Glutamatergic neuron (in vitro differentiated cells): ENCODE measurements at regions not wholly inside any gene's neighbourhood (a gene's known extent, or its start where the extent isn't known, plus 50 kb on each side); places are given as distances from the start of the nearest gene placed in this dataset.

Experiments used
- DNase-seq: peaks from one replicate; pipeline ENCODE4 v3.0.0; 2022
- H3K27ac Mint-ChIP-seq: one replicate; pipeline ENCODE4 v1.8.0; 2020; ENCODE audit warnings: mild to moderate bottlenecking, mixed read lengths, inconsistent platforms; ENCODE audit not compliant: unreplicated experiment
- H3K27me3 Mint-ChIP-seq: one replicate; pipeline ENCODE4 v1.8.0; 2020; ENCODE audit warnings: mild to moderate bottlenecking, moderate library complexity, mixed read lengths, inconsistent platforms; ENCODE audit not compliant: unreplicated experiment
- H3K36me3 Mint-ChIP-seq: one replicate; pipeline ENCODE4 v1.8.0; 2020; ENCODE audit warnings: mild to moderate bottlenecking, mixed read lengths, inconsistent platforms; ENCODE audit not compliant: unreplicated experiment
- H3K4me1 Mint-ChIP-seq: one replicate; pipeline ENCODE4 v1.8.0; 2020; ENCODE audit warnings: mild to moderate bottlenecking, low read depth, mixed read lengths, inconsistent platforms; ENCODE audit not compliant: unreplicated experiment
- H3K4me3 Mint-ChIP-seq: one replicate; pipeline ENCODE4 v1.8.0; 2020; ENCODE audit warnings: mild to moderate bottlenecking, mixed read lengths, inconsistent platforms; ENCODE audit not compliant: unreplicated experiment
- H3K9me3 Mint-ChIP-seq: one replicate; pipeline ENCODE4 v1.8.0; 2020; ENCODE audit warnings: mild to moderate bottlenecking, moderate library complexity, mixed read lengths, inconsistent platforms; ENCODE audit not compliant: unreplicated experiment
- TF ChIP-seq, protein P1 (sequence below): fragments of 200-600 bp; sonication (generic); IDR thresholded peaks from one replicate; pipeline ENCODE4 v1.5.0; 2021; ENCODE audit not compliant: partially characterized antibody, unreplicated experiment

- Mint-ChIP-seq H3K9me3 (peaks cover 5% of the 10 kb centered on the region), H3K36me3 (peaks cover 6% of the 10 kb centered on the region), H3K4me3 (no peak overlapping the region), H3K27me3 (no peaks in the 10 kb centered on the region), H3K27ac (no peak overlapping the region), H3K4me1 (peaks cover 3% of the 10 kb centered on the region)
- DNase-seq = no peak
- TF ChIP-seq, protein P1, sequence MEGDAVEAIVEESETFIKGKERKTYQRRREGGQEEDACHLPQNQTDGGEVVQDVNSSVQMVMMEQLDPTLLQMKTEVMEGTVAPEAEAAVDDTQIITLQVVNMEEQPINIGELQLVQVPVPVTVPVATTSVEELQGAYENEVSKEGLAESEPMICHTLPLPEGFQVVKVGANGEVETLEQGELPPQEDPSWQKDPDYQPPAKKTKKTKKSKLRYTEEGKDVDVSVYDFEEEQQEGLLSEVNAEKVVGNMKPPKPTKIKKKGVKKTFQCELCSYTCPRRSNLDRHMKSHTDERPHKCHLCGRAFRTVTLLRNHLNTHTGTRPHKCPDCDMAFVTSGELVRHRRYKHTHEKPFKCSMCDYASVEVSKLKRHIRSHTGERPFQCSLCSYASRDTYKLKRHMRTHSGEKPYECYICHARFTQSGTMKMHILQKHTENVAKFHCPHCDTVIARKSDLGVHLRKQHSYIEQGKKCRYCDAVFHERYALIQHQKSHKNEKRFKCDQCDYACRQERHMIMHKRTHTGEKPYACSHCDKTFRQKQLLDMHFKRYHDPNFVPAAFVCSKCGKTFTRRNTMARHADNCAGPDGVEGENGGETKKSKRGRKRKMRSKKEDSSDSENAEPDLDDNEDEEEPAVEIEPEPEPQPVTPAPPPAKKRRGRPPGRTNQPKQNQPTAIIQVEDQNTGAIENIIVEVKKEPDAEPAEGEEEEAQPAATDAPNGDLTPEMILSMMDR = no peak
Measured at GRCh38 chr13:34411894-34412293, 530.2 kb upstream of the NBEA start.

- TF ChIP-seq, protein P1 = no peak
- no peak overlapping the region for H3K27ac Mint-ChIP-seq
- peaks cover 5% of the 10 kb centered on the region for H3K9me3 Mint-ChIP-seq
- no peak for DNase-seq
- H3K4me1 Mint-ChIP-seq = peaks cover 3% of the 10 kb centered on the region
- peaks cover 6% of the 10 kb centered on the region for H3K36me3 Mint-ChIP-seq
- H3K4me3 Mint-ChIP-seq = no peak overlapping the region
- H3K27me3 Mint-ChIP-seq = no peaks in the 10 kb centered on the region
Measured at GRCh38 chr13:34412295-34412694, 529.8 kb upstream of the NBEA start.

DNA sequence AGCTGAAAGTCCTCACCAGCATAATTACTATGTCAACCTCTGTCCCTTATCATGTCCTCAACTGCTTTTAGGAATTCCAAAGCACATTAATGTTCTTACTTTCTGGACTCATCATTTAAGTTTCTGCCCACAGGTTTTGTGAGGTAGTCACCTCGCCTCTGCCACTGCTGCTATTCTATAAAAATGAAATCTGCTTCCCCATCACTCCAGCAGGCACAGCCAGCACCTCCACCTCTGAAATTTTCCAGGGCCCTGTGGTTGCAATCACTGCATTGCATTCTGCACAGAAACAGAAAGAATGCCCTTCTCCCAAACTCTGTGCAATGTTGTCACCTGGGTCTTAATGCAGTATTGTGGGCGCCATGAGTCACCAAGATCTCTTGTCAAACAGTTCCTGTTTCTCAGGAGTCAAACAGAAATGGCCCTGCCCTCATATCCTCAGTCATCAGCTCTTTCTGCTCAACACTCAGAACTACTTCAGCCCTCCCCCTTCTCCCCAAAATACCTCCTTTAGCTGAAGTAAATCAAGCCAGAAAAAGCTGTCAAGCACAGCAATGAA, 529.2 kb upstream of the NBEA start:
- no peak for DNase-seq
- Mint-ChIP-seq H3K4me3 (no peak overlapping the region), H3K4me1 (peaks cover 3% of the 10 kb centered on the region), H3K27me3 (no peaks in the 10 kb centered on the region), H3K27ac (no peak overlapping the region), H3K9me3 (peaks cover 5% of the 10 kb centered on the region), H3K36me3 (peaks cover under 1% of the 10 kb centered on the region)
- TF ChIP-seq, protein P1 = no peak

DNA sequence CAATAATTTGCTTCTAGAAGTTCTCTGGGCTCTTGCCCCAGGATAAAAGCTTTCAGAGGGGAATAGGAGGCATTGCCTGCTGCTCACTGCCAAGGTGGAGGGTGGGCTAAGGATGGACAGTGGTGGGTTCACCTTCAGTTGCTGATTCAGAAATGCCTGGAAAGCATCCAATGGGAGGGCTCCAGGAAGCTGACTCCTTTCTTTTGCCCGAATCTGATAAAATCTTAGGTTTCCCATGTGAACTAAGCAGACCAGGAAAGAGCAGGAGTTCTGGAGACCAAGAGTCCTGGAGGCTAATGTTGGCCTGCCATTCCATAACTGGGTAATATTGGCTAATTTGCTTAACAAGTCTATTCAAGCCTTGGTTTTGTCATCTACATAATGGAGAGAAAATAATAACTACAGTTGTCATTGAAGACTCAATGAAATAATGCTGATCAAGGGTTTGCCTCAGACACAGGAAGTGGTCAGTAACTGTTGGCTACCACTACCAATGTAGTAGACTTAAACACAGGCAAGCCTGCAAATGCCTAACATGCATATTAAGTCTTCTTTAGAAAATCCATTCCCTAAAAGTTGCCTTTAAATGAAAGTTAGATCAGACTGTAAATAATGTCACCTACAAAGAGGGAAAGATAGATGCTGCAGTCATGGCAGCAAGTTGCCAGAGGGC, 528.4 kb upstream of the NBEA start:
- Mint-ChIP-seq H3K27me3 (no peaks in the 10 kb centered on the region), H3K27ac (no peak overlapping the region), H3K4me3 (no peak overlapping the region), H3K4me1 (peaks cover under 1% of the 10 kb centered on the region), H3K36me3 (no peaks in the 10 kb centered on the region), H3K9me3 (peaks cover 3% of the 10 kb centered on the region)
- DNase-seq = no peak
- TF ChIP-seq, protein P1 = no peak

DNA sequence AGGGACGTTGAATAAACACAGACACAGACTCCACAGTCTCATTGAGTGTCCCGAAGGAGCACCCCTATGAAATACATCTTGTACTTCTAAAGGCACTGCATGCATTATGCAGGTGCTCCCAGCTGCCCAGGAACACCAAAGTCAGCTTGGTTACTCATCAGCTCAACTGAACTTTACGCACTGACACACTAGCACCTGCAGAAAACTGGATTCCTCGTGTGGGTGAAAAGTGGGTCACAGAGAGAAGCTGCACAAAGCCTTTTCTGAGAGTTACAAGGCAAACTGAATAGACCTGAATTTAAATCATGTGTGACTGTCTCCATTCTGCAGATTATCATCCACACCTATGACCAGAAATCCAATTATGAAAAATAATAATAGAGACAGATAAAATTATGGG, 527.5 kb upstream of the NBEA start:
- H3K36me3 Mint-ChIP-seq = no peaks in the 10 kb centered on the region
- no peak overlapping the region for H3K27ac Mint-ChIP-seq
- peaks cover 3% of the 10 kb centered on the region for H3K9me3 Mint-ChIP-seq
- TF ChIP-seq, protein P1 = no peak
- no peaks in the 10 kb centered on the region for H3K27me3 Mint-ChIP-seq
- H3K4me3 Mint-ChIP-seq = no peak overlapping the region
- no peak for DNase-seq
- peaks cover 4% of the 10 kb centered on the region for H3K4me1 Mint-ChIP-seq
